ENCODE measurements at regions not wholly inside any gene's neighbourhood (a gene's known extent, or its start where the extent isn't known, plus 50 kb on each side); places are given as distances from the start of the nearest gene placed in this dataset.

DNA sequence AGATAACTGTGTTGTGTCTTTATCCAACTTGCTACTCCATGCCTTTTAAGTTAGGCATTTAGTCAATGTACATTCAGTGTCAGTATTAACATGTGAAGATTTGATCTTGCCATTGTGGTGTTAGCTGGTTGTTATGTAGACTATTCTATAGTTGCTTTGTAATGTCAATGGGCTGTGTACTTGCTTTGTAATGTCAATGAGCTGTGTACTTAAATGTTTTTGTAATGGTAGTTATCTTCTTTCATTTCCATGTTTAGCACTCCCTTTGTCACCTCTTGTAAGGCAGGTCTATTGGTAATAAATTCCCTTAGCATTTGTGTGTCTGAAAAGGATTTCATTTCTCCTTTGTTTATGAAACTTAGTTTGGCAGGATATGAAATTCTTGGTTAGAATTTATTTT lies 53.4 kb downstream of the MC4R start:
- Histone ChIP-seq H3K27me3 (ENCODE audit: insufficient read depth) (no peaks in the 10 kb centered on the region), H4K20me1 (ENCODE audit: insufficient read depth) (no peaks in the 10 kb centered on the region), H3K9ac (no peak overlapping the region), H3K4me3 (ENCODE audit: low read depth in 2 of 2, low read length in 1 of 2) (no peak overlapping the region), H3K9me3 (0 out of 2 replicates have a peak, but pooled peaks cover 3% of the 10 kb centered on the region), H3F3A (replicated peaks; ENCODE audit: insufficient read depth) (no peaks in the 10 kb centered on the region), H3K79me2 (ENCODE audit: insufficient read depth) (no peaks in the 10 kb centered on the region), H3K9me2 (no peaks in the 10 kb centered on the region), H3K36me3 (replicated peaks in 1 of 2; ENCODE audit: control insufficient read depth in 1 of 2, insufficient read depth in 2 of 2, low read length in 1 of 2) (no peaks in the 10 kb centered on the region), H3K4me2 (no peak overlapping the region), H3K27ac (ENCODE audit: low read depth in 2 of 2, low read length in 1 of 2) (no peak overlapping the region), H3K4me1 (ENCODE audit: control insufficient read depth in 1 of 2, insufficient read depth in 2 of 2, low read depth in 1 of 2, low read length in 1 of 2) (no peaks in the 10 kb centered on the region), H2AFZ (ENCODE audit: low read depth) (no peak overlapping the region)
- DNase-seq = no peak
- ChIA-PET CTCF (no interaction called here), POLR2A (no interaction called here)
- TF ChIP-seq EP300 (IDR thresholded peaks at IDR 0.05; ENCODE audit: borderline replicate concordance in 1 of 2, low read depth in 1 of 2, low read length in 1 of 2) = no peak
- no peak for TF ChIP-seq SMC3 (IDR thresholded peaks at IDR 0.05; ENCODE audit: low read depth, low read length)
- TF ChIP-seq ZBTB33 (IDR thresholded peaks at IDR 0.05; ENCODE audit: borderline replicate concordance, low read depth) = no peak
- no peak for TF ChIP-seq GABPA (IDR thresholded peaks at IDR 0.05; ENCODE audit: low read depth)
- no peak for TF ChIP-seq ELF1 (IDR thresholded peaks at IDR 0.05)

- POLR2A ChIA-PET = no interaction called here
- WGBS (ENCODE audit: low lambda C conversion rate) = 48% methylated on average over 1 of the region's 1 CpG
- DNase-seq = no peak
- no peaks in the 10 kb centered on the region for H3K36me3 ChIP-seq (replicated peaks in 1 of 2; ENCODE audit: control insufficient read depth in 1 of 2, insufficient read depth in 2 of 2, low read length in 1 of 2)
- no peak for TF ChIP-seq JUND (IDR thresholded peaks at IDR 0.05)
- no peaks in the 10 kb centered on the region for H3K27me3 ChIP-seq (ENCODE audit: insufficient read depth)
- H2AFZ ChIP-seq (ENCODE audit: low read depth) = no peak overlapping the region
- H4K20me1 ChIP-seq (ENCODE audit: insufficient read depth) = no peaks in the 10 kb centered on the region
- no peak overlapping the region for H3K9ac ChIP-seq
- no peak overlapping the region for H3K27ac ChIP-seq (ENCODE audit: low read depth in 2 of 2, low read length in 1 of 2)
- no peaks in the 10 kb centered on the region for H3K79me2 ChIP-seq (ENCODE audit: insufficient read depth)
- no peaks in the 10 kb centered on the region for H3F3A ChIP-seq (replicated peaks; ENCODE audit: insufficient read depth)
- H3K9me2 ChIP-seq = no peaks in the 10 kb centered on the region
- 0 out of 2 replicates have a peak, but pooled peaks cover 4% of the 10 kb centered on the region for H3K9me3 ChIP-seq
- H3K4me1 ChIP-seq (ENCODE audit: control insufficient read depth in 1 of 2, insufficient read depth in 2 of 2, low read depth in 1 of 2, low read length in 1 of 2) = no peaks in the 10 kb centered on the region
- no peak overlapping the region for H3K4me2 ChIP-seq
- H3K4me3 ChIP-seq (ENCODE audit: low read depth in 2 of 2, low read length in 1 of 2) = no peak overlapping the region
- CTCF ChIA-PET = interaction anchor here (1.1 kb wide), 1 partner anchor 36 kb away, joined by 3 read pairs; no protein-coding TSS in a partner anchor
Observed at GRCh38 chr18:60311676-60312360, 60.8 kb downstream of the MC4R start.

GRCh38 chr18:60295674-60296073 lies 76.9 kb downstream of the MC4R start:
- CTCF ChIA-PET = interaction anchor here (2.0 kb wide), 1 partner anchor 21 kb away, joined by 5 read pairs; no protein-coding TSS in a partner anchor
- POLR2A ChIA-PET = no interaction called here
- TF ChIP-seq, protein P1, sequence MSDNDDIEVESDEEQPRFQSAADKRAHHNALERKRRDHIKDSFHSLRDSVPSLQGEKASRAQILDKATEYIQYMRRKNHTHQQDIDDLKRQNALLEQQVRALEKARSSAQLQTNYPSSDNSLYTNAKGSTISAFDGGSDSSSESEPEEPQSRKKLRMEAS (IDR thresholded peaks at IDR 0.05; ENCODE audit: low read depth) = no peak
- TF ChIP-seq GABPA (IDR thresholded peaks at IDR 0.05; ENCODE audit: low read depth) (no peak), IRF3 (IDR thresholded peaks at IDR 0.05; ENCODE audit: low read depth, low read length) (no peak), SIN3A (IDR thresholded peaks at IDR 0.05; ENCODE audit: borderline replicate concordance, low read depth, low read length) (no peak), EZH2phosphoT487 (IDR thresholded peaks at IDR 0.05; ENCODE audit: borderline replicate concordance, low read depth) (no peak), USF2 (IDR thresholded peaks at IDR 0.05; ENCODE audit: borderline replicate concordance, low read depth, low read length) (no peak), JUND (IDR thresholded peaks at IDR 0.05) (no peak), NRF1 (IDR thresholded peaks at IDR 0.05; ENCODE audit: low read depth, low read length) (no peak), ZBTB33 (IDR thresholded peaks at IDR 0.05; ENCODE audit: borderline replicate concordance, low read depth) (no peak)
- TF ChIP-seq, protein P2, sequence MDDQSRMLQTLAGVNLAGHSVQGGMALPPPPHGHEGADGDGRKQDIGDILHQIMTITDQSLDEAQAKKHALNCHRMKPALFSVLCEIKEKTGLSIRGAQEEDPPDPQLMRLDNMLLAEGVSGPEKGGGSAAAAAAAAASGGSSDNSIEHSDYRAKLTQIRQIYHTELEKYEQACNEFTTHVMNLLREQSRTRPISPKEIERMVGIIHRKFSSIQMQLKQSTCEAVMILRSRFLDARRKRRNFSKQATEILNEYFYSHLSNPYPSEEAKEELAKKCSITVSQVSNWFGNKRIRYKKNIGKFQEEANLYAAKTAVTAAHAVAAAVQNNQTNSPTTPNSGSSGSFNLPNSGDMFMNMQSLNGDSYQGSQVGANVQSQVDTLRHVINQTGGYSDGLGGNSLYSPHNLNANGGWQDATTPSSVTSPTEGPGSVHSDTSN (IDR thresholded peaks at IDR 0.05) = no peak

More at GRCh38 chr18:60295674-60296073, 76.9 kb downstream of the MC4R start:
- no peak overlapping the region for H3K27ac ChIP-seq (ENCODE audit: low read depth in 2 of 2, low read length in 1 of 2)
- H2AFZ ChIP-seq (ENCODE audit: low read depth) = no peak overlapping the region
- H3K4me3 ChIP-seq (ENCODE audit: low read depth in 2 of 2, low read length in 1 of 2) = no peak overlapping the region
- no peak overlapping the region for H3K4me2 ChIP-seq
- H3K79me2 ChIP-seq (ENCODE audit: insufficient read depth) = no peaks in the 10 kb centered on the region
- no peak overlapping the region for H3K9ac ChIP-seq
- no peaks in the 10 kb centered on the region for H3K4me1 ChIP-seq (ENCODE audit: control insufficient read depth in 1 of 2, insufficient read depth in 2 of 2, low read depth in 1 of 2, low read length in 1 of 2)
- no peaks in the 10 kb centered on the region for H3F3A ChIP-seq (replicated peaks; ENCODE audit: insufficient read depth)
- no peaks in the 10 kb centered on the region for H3K9me2 ChIP-seq
- 90% methylated on average over 4 of the region's 4 CpGs for WGBS (ENCODE audit: low lambda C conversion rate)
- no peak for DNase-seq
- no peaks in the 10 kb centered on the region for H3K36me3 ChIP-seq (replicated peaks in 1 of 2; ENCODE audit: control insufficient read depth in 1 of 2, insufficient read depth in 2 of 2, low read length in 1 of 2)
- no peaks in the 10 kb centered on the region for H4K20me1 ChIP-seq (ENCODE audit: insufficient read depth)
- H3K9me3 ChIP-seq = no peaks in the 10 kb centered on the region
- H3K27me3 ChIP-seq (ENCODE audit: insufficient read depth) = no peaks in the 10 kb centered on the region
